ENCODE measurements at regions not wholly inside any gene's neighbourhood (a gene's known extent, or its start where the extent isn't known, plus 50 kb on each side); places are given as distances from the start of the nearest gene placed in this dataset.

GRCh38 chr22:27267145-27267544, 534.4 kb downstream of the MN1 start:
- H3K36me3 ChIP-seq, result no peaks in the 10 kb centered on the region
- DNase-seq, result no peak
- H3K27me3 ChIP-seq, result no peaks in the 10 kb centered on the region
- H3K9me3 ChIP-seq, result no peaks in the 10 kb centered on the region
- no peak overlapping the region for H3K4me3 ChIP-seq

DNA sequence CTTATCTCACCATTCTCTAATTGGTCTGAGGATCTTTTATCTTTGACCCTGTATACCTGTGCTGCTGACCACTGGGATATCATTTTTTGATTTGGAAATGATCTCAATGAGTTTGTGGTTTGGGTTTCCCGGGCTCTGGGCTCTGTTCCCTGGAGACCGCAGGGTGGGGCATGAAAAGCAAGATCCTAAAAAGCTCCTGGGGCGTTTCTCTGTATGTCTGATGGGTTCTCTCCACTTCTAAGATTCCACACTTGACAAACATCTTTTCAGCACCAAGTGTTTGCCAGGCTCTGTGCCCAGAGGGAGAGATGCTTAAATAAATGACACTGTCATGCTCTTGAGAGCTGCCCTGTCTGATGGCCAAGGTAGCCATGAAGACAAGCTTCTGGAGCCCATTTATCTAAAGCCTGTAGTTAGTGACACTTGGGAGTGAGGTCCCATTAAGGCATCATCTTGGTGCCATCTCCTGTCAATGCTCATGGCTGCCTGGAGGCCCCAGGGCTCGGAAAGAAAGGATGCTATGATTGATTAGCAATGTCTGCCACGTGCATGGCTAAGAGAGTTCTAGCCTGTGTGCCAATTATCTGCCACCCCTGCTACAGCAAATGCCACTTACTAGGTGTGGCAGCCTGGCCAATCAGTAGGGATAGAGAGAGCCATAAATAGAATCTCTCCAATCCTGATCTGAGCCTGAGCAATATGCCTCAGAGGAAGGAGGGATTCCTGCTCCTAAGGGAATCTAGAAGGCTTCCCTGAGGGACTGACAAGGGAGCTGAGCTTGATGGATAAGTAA, 531.6 kb downstream of the MN1 start:
- DNase-seq, result no peak
- no peaks in the 10 kb centered on the region for H3K36me3 ChIP-seq
- no peak overlapping the region for H3K4me3 ChIP-seq
- no peaks in the 10 kb centered on the region for H3K27me3 ChIP-seq
- H3K9me3 ChIP-seq, result no peaks in the 10 kb centered on the region

DNA sequence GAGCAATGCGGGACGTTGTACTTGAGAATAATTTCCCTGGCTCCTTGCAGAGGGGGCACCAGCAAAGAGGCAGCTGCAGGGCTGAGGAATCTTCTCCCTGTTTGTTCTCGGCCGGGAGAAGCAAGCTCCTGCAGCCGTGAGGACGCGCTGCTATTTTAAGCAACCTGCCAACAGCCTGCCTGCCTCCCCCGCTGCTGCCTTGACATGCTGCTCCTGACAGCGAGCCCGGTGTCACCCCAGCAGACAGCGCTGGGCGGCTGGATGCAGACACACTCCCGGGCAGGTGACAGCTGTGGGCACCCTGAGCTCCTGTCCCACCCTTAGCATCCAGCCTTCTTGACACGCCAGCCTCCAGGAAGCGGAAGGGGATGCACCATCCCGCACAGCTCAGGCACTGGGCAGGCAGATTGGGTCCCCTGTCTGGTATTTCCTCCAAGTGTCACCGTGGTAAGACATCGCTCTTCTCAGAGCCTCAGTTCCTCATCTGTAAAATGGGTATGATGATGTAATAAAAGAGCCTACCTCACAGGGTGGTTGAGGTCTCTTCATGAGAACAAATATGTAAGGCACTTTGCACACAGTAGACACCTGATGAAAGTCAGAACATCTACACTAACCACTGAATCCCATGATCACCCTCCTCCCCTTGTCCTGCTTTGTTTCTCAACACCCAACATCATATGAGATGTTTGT, 530.6 kb downstream of the MN1 start:
- DNase-seq, result no peak
- Histone ChIP-seq H3K4me3 (no peak overlapping the region), H3K9me3 (no peaks in the 10 kb centered on the region), H3K36me3 (no peaks in the 10 kb centered on the region), H3K27me3 (no peaks in the 10 kb centered on the region)

DNA sequence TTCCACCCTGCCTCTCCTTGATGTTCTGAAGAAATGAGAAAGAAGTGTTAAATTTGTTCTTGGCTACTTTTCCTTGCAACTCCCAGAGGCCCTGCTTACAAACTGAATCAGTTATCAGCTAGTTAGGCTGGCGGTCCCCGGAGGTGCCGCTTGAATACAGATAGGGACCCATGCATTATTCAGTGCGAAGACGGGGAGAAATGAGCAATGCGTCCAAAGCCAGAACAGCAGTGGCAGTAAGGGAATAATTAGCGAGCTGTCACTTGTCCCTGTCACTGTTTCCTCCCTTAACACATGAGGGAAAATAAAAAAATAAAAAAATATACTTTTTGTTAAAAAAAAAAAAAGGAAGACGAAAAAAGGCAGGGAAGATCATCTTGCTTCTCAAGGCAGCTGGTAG, 528.1 kb downstream of the MN1 start:
- Histone ChIP-seq H3K27me3 (no peaks in the 10 kb centered on the region), H3K4me3 (no peak overlapping the region), H3K9me3 (0 out of 2 replicates have a peak, but pooled peaks cover 3% of the 10 kb centered on the region), H3K36me3 (no peaks in the 10 kb centered on the region)
- no peak for DNase-seq

DNA sequence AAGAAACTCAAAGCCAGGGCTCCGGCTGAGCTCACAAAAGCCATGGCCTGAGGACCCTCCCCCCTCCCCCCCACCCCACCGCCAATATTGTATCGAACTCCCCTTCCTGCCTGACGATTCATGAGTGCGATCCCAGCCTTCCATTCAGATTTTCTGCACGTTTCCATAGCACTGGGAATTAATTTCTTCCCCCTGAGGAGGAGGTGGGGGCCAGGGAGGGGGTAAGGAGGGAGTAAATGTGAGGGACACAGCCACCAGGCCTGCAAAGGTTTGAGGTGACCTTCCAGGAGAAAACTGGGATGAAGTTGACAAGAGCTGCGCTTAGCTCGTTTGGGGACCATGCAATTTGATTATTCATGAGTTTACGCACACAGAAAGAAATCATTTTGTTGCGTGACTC, 527.7 kb downstream of the MN1 start:
- Histone ChIP-seq H3K4me3 (no peak overlapping the region), H3K36me3 (no peaks in the 10 kb centered on the region), H3K9me3 (0 out of 2 replicates have a peak, but pooled peaks cover 3% of the 10 kb centered on the region), H3K27me3 (no peaks in the 10 kb centered on the region)
- DNase-seq, result no peak

GRCh38 chr22:27274770-27275449, 526.6 kb downstream of the MN1 start:
- no peak for DNase-seq
- 0 out of 2 replicates have a peak, but pooled peaks cover 3% of the 10 kb centered on the region for H3K9me3 ChIP-seq
- H3K36me3 ChIP-seq, result no peaks in the 10 kb centered on the region
- H3K27me3 ChIP-seq, result no peaks in the 10 kb centered on the region
- H3K4me3 ChIP-seq, result no peak overlapping the region

GRCh38 chr22:27278946-27279345, 522.6 kb downstream of the MN1 start:
- H3K36me3 ChIP-seq, result no peaks in the 10 kb centered on the region
- no peaks in the 10 kb centered on the region for H3K27me3 ChIP-seq
- DNase-seq, result peak; percentile 94
- H3K9me3 ChIP-seq, result peaks cover 7% of the 10 kb centered on the region; the same call in 1 of the 2 replicates
- no peak overlapping the region for H3K4me3 ChIP-seq

GRCh38 chr22:27283240-27283639, 518.3 kb downstream of the MN1 start:
- Histone ChIP-seq H3K9me3 (peaks cover 4% of the 10 kb centered on the region; the same call in 1 of the 2 replicates), H3K27me3 (no peaks in the 10 kb centered on the region), H3K4me3 (no peak overlapping the region), H3K36me3 (no peaks in the 10 kb centered on the region)
- no peak for DNase-seq

- no peaks in the 10 kb centered on the region for H3K36me3 ChIP-seq
- H3K4me3 ChIP-seq, result no peak overlapping the region
- H3K9me3 ChIP-seq, result peaks cover 4% of the 10 kb centered on the region; the same call in 1 of the 2 replicates
- H3K27me3 ChIP-seq, result no peaks in the 10 kb centered on the region
- no peak for DNase-seq
Measured at GRCh38 chr22:27283714-27284113, 517.8 kb downstream of the MN1 start.

DNA sequence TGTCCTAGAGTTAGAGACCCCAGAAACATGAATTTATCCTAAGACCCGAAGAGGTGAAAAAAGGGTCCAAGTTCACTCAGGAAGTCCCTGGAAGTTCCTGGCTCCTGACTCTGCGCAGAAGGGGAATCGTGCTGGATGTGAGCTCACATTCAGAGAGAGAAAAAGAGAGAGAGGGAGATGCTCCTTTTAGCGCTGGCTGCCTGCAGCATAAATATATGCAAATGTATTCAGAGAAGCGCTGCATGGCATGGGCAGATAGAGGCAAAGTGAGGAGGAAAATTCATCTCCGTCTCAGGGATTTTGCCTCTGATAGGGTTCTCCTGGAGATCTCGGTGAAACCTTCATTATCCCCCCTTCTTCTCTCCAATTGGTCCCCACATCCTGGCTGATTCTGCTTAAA, 517.2 kb downstream of the MN1 start:
- peaks cover 4% of the 10 kb centered on the region; the same call in 1 of the 2 replicates for H3K9me3 ChIP-seq
- no peak for DNase-seq

DNA sequence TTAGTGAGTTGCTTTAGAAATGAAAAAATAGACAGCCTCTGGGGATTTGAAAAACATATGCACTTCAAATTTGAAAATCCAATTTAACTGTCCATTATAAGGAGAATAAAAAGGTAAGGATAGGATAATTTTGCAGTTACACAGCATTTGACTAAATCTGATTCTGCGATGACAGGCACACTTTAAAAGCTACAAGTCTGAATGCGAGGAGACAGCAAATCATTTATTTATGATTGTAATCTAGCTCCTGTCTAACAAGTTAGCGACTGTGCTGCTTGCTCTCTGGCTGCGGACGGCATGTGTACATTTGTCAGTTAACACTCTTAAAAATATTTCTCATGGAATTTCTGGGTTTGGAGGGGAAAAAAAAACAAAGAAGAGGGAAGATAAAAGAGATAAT, 514.8 kb downstream of the MN1 start:
- no peak for DNase-seq
- peaks cover 4% of the 10 kb centered on the region; the same call in 1 of the 2 replicates for H3K9me3 ChIP-seq

More for the DNA sequence above, 517.2 kb downstream of the MN1 start:
- no peak overlapping the region for H3K4me3 ChIP-seq
- H3K27me3 ChIP-seq, result no peaks in the 10 kb centered on the region
- H3K36me3 ChIP-seq, result no peaks in the 10 kb centered on the region

DNA sequence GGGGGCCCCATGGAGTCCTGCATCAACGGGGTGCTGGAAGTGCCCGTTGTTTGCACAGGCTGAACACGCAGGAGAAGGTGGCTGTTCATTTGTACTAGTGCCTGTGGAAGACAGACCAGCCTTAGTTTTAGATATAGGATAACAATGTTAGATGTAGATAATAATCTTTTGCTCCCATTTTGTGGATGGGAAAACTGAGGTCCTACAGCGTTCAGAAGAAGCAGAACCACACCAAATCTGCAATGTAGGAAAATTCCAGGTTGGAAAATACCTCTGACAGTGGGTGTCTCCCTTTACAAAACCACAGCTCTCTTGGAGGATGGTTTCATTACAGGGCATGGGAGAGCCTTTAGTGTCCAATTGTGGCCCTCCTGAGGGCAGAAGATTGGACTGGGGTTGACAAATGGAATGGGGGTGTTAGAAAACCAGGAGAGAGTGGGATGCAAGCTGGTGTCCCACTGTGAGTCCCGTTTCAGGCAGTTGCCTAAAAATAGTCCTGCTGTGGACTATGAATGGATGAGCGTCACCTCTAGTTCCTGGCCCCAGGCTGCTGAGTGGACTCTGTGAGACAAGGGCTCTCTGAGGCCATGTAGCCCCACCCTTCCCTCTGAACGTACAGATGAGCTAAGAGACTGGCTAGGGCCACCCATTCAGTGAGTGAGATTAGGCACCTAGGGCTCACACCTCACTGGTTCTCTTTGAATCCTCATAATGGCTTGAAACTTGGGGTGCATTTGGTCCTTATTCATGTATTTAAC, 508.8 kb downstream of the MN1 start:
- no peaks in the 10 kb centered on the region for H3K27me3 ChIP-seq
- H3K36me3 ChIP-seq, result no peaks in the 10 kb centered on the region
- no peak for DNase-seq
- H3K9me3 ChIP-seq, result no peaks in the 10 kb centered on the region
- H3K4me3 ChIP-seq, result no peak overlapping the region

More for the DNA sequence above, 514.8 kb downstream of the MN1 start:
- no peak overlapping the region for H3K4me3 ChIP-seq
- H3K36me3 ChIP-seq, result no peaks in the 10 kb centered on the region
- H3K27me3 ChIP-seq, result no peaks in the 10 kb centered on the region

DNA sequence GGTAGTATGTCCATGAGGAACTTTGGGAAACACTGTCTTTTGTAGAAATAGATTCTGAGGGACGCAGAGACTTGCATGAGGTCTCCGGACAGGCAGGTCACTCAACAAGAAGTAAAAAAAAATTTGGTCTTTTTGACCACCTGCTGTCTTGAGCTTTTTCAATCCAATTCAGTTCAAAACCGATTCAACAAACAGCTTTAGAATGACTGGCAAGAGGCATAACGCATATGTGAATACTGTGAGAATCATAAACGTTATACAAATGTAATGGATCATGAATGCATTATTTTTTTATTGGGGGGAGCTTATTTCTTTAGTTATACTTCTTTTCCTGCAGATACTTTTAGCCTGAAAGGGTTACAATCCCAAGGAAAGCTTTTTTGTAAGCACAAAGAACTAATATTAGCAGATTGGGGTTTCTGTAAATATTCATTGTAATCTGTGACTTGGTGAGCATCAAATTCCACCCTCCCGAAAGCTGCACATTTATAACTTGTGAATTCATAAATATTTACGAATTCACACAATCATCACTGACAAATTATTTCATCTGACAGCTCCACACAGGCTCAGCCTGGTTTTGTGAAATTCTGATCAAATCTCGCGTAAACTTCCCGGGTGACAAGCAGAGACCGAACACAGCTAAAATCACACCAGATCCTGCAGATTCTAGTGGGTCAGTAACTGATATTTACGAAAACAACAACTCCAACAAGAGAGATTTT, 507.7 kb downstream of the MN1 start:
- H3K9me3 ChIP-seq, result no peaks in the 10 kb centered on the region
- H3K4me3 ChIP-seq, result no peak overlapping the region
- H3K27me3 ChIP-seq, result no peaks in the 10 kb centered on the region
- DNase-seq, result no peak
- H3K36me3 ChIP-seq, result no peaks in the 10 kb centered on the region

DNA sequence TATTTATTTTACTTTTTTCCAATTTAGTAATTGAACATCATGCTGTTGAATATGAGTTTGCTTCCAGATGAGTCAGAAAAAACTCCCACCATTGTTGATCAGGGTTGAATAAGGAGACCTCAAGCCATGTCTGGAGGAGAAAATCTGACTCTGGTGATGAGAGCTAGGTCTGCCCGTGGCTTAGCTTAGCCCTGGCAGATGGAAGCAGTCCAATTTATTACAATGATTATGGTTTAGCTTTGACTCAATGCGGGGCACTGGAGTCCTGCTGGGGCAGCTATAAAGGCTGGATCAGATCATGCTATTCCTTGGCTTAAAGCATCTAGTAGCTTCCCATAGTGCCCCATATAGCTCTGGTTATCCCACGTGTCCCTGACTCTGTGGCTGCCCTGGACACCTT, 506.5 kb downstream of the MN1 start:
- peak; percentile 69 for DNase-seq
- H3K36me3 ChIP-seq, result no peaks in the 10 kb centered on the region
- no peaks in the 10 kb centered on the region for H3K9me3 ChIP-seq
- H3K4me3 ChIP-seq, result no peak overlapping the region
- H3K27me3 ChIP-seq, result no peaks in the 10 kb centered on the region

- H3K9me3 ChIP-seq, result no peaks in the 10 kb centered on the region
Measured at GRCh38 chr22:27295605-27296004, 506.0 kb downstream of the MN1 start.

GRCh38 chr22:27296091-27296675, 505.4 kb downstream of the MN1 start:
- no peaks in the 10 kb centered on the region for H3K27me3 ChIP-seq
- no peaks in the 10 kb centered on the region for H3K36me3 ChIP-seq
- no peak overlapping the region for H3K4me3 ChIP-seq
- DNase-seq, result no peak
- H3K9me3 ChIP-seq, result no peaks in the 10 kb centered on the region

More at GRCh38 chr22:27295605-27296004, 506.0 kb downstream of the MN1 start:
- H3K36me3 ChIP-seq, result no peaks in the 10 kb centered on the region
- DNase-seq, result no peak
- no peaks in the 10 kb centered on the region for H3K27me3 ChIP-seq
- no peak overlapping the region for H3K4me3 ChIP-seq

Data from MG63 (cell line).